Hepatocyte (in vitro differentiated cells): ENCODE measurements at regions not wholly inside any gene's neighbourhood (a gene's known extent, or its start where the extent isn't known, plus 50 kb on each side); places are given as distances from the start of the nearest gene placed in this dataset.

Experiments used
- EZH2 ChIP-seq: fragments of 200-600 bp; sonication (generic); IDR thresholded peaks from 2 replicates; pipeline ENCODE4 v1.6.1; 2016; ENCODE audit warnings: antibody characterized with exemption, mild to moderate bottlenecking, borderline replicate concordance
- EZH2phosphoT487 ChIP-seq: fragments of 200-600 bp; sonication (generic); IDR thresholded peaks from one replicate; pipeline ENCODE4 v1.6.1; 2018; ENCODE audit warnings: antibody characterized with exemption, mild to moderate bottlenecking, low read depth, moderate library complexity; ENCODE audit not compliant: unreplicated experiment, severe bottlenecking
- TF ChIP-seq, protein P1 (sequence below): fragments of 200-600 bp; sonication (generic); IDR thresholded peaks from 2 replicates; pipeline ENCODE4 v1.5.1; 2016; ENCODE audit warnings: antibody characterized with exemption, mild to moderate bottlenecking; ENCODE audit not compliant: poor library complexity

DNA sequence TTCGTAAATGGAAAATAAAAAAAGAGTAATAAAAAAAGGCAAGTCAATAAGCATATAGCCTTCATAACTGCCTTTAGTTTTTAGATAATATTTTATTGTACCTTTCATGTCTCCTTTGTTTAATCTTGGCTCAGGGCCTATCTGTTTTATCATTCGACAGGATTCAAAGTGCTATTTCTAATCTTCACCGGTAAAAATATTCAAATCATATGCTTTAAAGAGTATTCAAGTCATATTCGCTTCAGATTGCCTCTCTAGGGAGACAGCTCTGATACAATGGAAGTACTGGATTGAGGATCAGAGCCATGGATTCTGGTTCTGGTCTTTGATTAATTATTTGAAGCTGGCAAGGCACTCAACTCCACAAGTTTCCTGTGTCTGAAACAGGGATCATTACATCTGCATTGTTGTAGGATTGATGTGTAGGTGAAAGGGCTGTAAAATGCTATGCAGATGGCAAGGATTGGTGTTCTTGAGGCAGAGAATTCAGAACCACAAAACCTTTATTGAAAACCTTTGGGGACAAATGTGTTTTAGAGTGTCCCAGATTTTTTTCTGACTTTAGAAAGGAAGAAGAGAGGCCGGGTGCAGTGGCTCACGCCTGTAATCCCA lies 84.3 kb upstream of the RAPH1 start:
- TF ChIP-seq, protein P1, sequence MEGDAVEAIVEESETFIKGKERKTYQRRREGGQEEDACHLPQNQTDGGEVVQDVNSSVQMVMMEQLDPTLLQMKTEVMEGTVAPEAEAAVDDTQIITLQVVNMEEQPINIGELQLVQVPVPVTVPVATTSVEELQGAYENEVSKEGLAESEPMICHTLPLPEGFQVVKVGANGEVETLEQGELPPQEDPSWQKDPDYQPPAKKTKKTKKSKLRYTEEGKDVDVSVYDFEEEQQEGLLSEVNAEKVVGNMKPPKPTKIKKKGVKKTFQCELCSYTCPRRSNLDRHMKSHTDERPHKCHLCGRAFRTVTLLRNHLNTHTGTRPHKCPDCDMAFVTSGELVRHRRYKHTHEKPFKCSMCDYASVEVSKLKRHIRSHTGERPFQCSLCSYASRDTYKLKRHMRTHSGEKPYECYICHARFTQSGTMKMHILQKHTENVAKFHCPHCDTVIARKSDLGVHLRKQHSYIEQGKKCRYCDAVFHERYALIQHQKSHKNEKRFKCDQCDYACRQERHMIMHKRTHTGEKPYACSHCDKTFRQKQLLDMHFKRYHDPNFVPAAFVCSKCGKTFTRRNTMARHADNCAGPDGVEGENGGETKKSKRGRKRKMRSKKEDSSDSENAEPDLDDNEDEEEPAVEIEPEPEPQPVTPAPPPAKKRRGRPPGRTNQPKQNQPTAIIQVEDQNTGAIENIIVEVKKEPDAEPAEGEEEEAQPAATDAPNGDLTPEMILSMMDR, result no peak
- TF ChIP-seq EZH2 (no peak), EZH2phosphoT487 (no peak)
